Ishikawa (cell line): ENCODE measurements at regions not wholly inside any gene's neighbourhood (a gene's known extent, or its start where the extent isn't known, plus 50 kb on each side); places are given as distances from the start of the nearest gene placed in this dataset.

Experiments used
- CEBPB ChIP-seq: IDR thresholded peaks from 2 replicates; pipeline ENCODE4 v1.6.1; 2012
- CREB1 ChIP-seq: IDR thresholded peaks from 2 replicates; pipeline ENCODE4 v1.6.1; 2012; ENCODE audit warnings: low read depth
- EGR1 ChIP-seq: IDR thresholded peaks from 2 replicates; pipeline ENCODE4 v1.6.1; 2012
- EP300 ChIP-seq: IDR thresholded peaks from 2 replicates; pipeline ENCODE4 v1.6.1; 2012; ENCODE audit warnings: borderline replicate concordance
- FOXM1 ChIP-seq: IDR thresholded peaks from 2 replicates; pipeline ENCODE4 v1.6.1; 2012; ENCODE audit warnings: low read depth, borderline replicate concordance
- MAX ChIP-seq: IDR thresholded peaks from 2 replicates; pipeline ENCODE4 v1.6.1; 2012
- NFIC ChIP-seq: IDR thresholded peaks from 2 replicates; pipeline ENCODE4 v1.6.1; 2012
- RAD21 ChIP-seq: IDR thresholded peaks from 2 replicates; pipeline ENCODE4 v1.6.1; 2012; ENCODE audit warnings: low read depth
- TAF1 ChIP-seq: IDR thresholded peaks from 2 replicates; pipeline ENCODE4 v1.6.1; 2012; ENCODE audit warnings: low read depth, mild to moderate bottlenecking
- TCF12 ChIP-seq: IDR thresholded peaks from 2 replicates; pipeline ENCODE4 v1.6.1; 2012; ENCODE audit warnings: low read depth
- TEAD4 ChIP-seq: IDR thresholded peaks from 2 replicates; pipeline ENCODE4 v1.6.1; 2012
- YY1 ChIP-seq: IDR thresholded peaks from 2 replicates; pipeline ENCODE4 v1.6.1; 2012; ENCODE audit warnings: low read depth
- ZBTB7A ChIP-seq: IDR thresholded peaks from 2 replicates; pipeline ENCODE4 v1.6.1; 2012; ENCODE audit warnings: low read depth
- TF ChIP-seq, protein P1 (sequence below): IDR thresholded peaks from 2 replicates; pipeline ENCODE4 v1.6.1; 2012; ENCODE audit warnings: low read depth, mild to moderate bottlenecking
- TF ChIP-seq, protein P2 (sequence below): IDR thresholded peaks from 2 replicates; pipeline ENCODE4 v1.6.1; 2012

- no peak for TF ChIP-seq TCF12
- TF ChIP-seq RAD21, result peak; percentile 18; the same call in 1 of the 2 replicates
Measured at GRCh38 chr14:53295985-53296582, 143.0 kb upstream of the DDHD1 start.

GRCh38 chr14:53295372-53295771 is 142.2 kb upstream of the DDHD1 start:
- TF ChIP-seq YY1, result no peak
- no peak for TF ChIP-seq CREB1
- TF ChIP-seq ZBTB7A, result no peak
- no peak for TF ChIP-seq EGR1
- TF ChIP-seq NFIC, result no peak
- TF ChIP-seq TCF12, result no peak
- no peak for TF ChIP-seq FOXM1

- no peak for TF ChIP-seq CREB1
- no peak for TF ChIP-seq CEBPB
- no peak for TF ChIP-seq RAD21
- TF ChIP-seq TCF12, result no peak
- no peak for TF ChIP-seq EGR1
- no peak for TF ChIP-seq FOXM1
- TF ChIP-seq, protein P1, sequence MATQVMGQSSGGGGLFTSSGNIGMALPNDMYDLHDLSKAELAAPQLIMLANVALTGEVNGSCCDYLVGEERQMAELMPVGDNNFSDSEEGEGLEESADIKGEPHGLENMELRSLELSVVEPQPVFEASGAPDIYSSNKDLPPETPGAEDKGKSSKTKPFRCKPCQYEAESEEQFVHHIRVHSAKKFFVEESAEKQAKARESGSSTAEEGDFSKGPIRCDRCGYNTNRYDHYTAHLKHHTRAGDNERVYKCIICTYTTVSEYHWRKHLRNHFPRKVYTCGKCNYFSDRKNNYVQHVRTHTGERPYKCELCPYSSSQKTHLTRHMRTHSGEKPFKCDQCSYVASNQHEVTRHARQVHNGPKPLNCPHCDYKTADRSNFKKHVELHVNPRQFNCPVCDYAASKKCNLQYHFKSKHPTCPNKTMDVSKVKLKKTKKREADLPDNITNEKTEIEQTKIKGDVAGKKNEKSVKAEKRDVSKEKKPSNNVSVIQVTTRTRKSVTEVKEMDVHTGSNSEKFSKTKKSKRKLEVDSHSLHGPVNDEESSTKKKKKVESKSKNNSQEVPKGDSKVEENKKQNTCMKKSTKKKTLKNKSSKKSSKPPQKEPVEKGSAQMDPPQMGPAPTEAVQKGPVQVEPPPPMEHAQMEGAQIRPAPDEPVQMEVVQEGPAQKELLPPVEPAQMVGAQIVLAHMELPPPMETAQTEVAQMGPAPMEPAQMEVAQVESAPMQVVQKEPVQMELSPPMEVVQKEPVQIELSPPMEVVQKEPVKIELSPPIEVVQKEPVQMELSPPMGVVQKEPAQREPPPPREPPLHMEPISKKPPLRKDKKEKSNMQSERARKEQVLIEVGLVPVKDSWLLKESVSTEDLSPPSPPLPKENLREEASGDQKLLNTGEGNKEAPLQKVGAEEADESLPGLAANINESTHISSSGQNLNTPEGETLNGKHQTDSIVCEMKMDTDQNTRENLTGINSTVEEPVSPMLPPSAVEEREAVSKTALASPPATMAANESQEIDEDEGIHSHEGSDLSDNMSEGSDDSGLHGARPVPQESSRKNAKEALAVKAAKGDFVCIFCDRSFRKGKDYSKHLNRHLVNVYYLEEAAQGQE, result no peak
- no peak for TF ChIP-seq YY1
- TF ChIP-seq, protein P2, sequence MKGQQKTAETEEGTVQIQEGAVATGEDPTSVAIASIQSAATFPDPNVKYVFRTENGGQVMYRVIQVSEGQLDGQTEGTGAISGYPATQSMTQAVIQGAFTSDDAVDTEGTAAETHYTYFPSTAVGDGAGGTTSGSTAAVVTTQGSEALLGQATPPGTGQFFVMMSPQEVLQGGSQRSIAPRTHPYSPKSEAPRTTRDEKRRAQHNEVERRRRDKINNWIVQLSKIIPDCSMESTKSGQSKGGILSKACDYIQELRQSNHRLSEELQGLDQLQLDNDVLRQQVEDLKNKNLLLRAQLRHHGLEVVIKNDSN, result no peak
- TF ChIP-seq NFIC, result no peak
- no peak for TF ChIP-seq ZBTB7A
- no peak for TF ChIP-seq EP300
- no peak for TF ChIP-seq MAX
- no peak for TF ChIP-seq TEAD4
- TF ChIP-seq TAF1, result no peak
Measured at GRCh38 chr14:53286301-53286700, 133.2 kb upstream of the DDHD1 start.

GRCh38 chr14:53285821-53286220 is 132.7 kb upstream of the DDHD1 start:
- TF ChIP-seq, protein P1, result no peak
- TF ChIP-seq RAD21 (peak; percentile 16; the same call in 1 of the 2 replicates), MAX (no peak), EP300 (no peak), CREB1 (no peak)
- TF ChIP-seq, protein P2, result no peak

DNA sequence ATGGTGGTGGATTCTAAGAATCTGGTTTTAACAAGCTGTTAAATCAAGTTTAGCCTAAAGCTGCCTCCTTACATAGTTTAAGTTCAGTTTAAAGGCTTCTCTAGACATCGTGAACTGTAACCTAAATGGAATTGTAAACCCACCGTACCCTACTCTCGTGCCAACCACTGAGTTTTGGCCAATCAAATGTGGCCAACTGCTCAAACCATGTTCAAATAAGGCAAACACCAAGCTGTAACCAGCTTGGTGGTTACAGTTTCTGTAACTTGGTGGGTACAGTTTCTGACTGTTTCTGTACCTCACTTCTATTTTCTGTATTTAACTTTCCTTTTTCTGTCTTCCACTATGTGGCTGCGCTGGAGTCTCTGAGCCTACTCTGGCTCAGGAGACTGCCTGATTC is 131.9 kb upstream of the DDHD1 start:
- no peak for TF ChIP-seq TEAD4
- TF ChIP-seq EGR1, result no peak
- TF ChIP-seq, protein P1, result no peak
- TF ChIP-seq CEBPB, result no peak
- TF ChIP-seq RAD21, result no peak
- no peak for TF ChIP-seq MAX
- TF ChIP-seq TCF12, result no peak
- TF ChIP-seq CREB1, result no peak
- TF ChIP-seq EP300, result no peak
- TF ChIP-seq ZBTB7A, result no peak
- no peak for TF ChIP-seq YY1
- TF ChIP-seq, protein P2, result no peak
- TF ChIP-seq TAF1, result no peak
- TF ChIP-seq FOXM1, result no peak
- no peak for TF ChIP-seq NFIC
